AG04449 (cell line): ENCODE measurements at regions not wholly inside any gene's neighbourhood (a gene's known extent, or its start where the extent isn't known, plus 50 kb on each side); places are given as distances from the start of the nearest gene placed in this dataset.
"Not testable (repeated sequence)": the region's sequence is repeated elsewhere in the genome, so short reads cannot be mapped to it uniquely, and the experiment has no call there.

Source experiments
- CTCF ChIA-PET: fragments of 350-600 bp; formaldehyde crosslinking; extraction: SDS; loops from one replicate; lab custom pipeline; 2021; ENCODE audit warnings: antibody characterized with exemption; lab: Yijun Ruan, JAX
- POLR2A ChIA-PET: fragments of 400-600, 350-600 bp; formaldehyde crosslinking; extraction: SDS; loops from one replicate; lab custom pipeline; 2020; ENCODE audit warnings: antibody characterized with exemption, inconsistent platforms; lab: Yijun Ruan, JAX
- DNase-seq: peaks from one replicate; pipeline ENCODE4 v3.0.0-alpha.2; 2010; ENCODE audit warnings: low read depth, low spot score
- H3K4me3 ChIP-seq: 2 replicates; pipeline ENCODE4 v1.5.1; 2011; ENCODE audit warnings: low read depth, mild to moderate bottlenecking, control low read depth, low read length
- TF ChIP-seq, protein P1 (sequence below): IDR thresholded peaks from one replicate; pipeline ENCODE4 v1.5.1; 2011; ENCODE audit warnings: mild to moderate bottlenecking, moderate library complexity, low read length, control low read depth, inconsistent platforms; ENCODE audit not compliant: insufficient read depth; ENCODE audit errors: missing control alignments

DNA sequence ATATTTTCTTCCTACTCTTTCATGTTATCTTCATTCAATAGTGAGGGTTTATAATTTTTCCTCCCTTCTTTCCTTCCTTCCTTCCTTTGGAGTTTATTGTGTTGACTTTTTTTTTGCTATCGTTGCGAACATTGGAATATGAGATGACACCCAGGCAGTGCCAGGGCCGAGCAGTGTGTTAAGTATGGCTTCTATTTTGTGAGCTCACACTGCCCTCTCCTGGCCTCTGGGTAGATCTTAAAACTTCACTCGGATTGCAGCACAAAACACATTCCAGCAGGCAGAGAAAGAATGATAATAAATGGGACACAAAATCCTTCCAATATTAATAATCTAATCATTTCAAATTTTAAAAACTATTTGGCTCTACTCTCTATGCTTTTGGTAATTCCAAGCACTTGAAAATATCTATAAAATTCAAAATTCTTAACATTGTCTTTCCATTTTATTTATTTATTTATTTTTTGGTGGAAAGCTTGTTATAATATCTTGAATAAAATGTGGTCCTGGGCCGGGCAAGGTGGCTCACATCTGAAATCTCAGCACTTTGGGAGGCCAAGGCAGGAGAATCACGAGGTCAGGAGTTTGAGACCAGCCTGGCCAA is 147.4 kb upstream of the OLIG3 start:
- POLR2A ChIA-PET: no interaction called here

DNA sequence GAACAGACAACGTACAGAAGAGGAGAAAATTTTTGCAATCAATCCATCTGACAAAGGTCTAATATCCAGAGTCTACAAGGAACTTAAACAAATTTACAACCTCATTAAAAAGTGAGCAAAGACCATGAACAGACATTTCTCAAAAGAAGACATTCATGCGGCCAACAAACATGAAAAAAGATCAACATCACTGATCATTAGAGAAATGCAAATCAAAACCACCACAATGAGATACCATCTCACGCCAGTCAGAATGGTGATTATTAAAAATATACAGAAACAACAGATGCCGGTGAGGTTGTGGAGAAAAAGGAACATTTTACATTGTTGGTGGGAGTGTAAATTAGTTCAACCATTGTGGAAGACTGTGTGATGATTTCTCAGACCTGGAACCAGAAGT is 149.0 kb upstream of the OLIG3 start:
- DNase-seq, CTCF ChIA-PET, POLR2A ChIA-PET, H3K4me3 ChIP-seq: not testable (repeated sequence)

More for the DNA sequence above, 147.4 kb upstream of the OLIG3 start:
- TF ChIP-seq, protein P1, sequence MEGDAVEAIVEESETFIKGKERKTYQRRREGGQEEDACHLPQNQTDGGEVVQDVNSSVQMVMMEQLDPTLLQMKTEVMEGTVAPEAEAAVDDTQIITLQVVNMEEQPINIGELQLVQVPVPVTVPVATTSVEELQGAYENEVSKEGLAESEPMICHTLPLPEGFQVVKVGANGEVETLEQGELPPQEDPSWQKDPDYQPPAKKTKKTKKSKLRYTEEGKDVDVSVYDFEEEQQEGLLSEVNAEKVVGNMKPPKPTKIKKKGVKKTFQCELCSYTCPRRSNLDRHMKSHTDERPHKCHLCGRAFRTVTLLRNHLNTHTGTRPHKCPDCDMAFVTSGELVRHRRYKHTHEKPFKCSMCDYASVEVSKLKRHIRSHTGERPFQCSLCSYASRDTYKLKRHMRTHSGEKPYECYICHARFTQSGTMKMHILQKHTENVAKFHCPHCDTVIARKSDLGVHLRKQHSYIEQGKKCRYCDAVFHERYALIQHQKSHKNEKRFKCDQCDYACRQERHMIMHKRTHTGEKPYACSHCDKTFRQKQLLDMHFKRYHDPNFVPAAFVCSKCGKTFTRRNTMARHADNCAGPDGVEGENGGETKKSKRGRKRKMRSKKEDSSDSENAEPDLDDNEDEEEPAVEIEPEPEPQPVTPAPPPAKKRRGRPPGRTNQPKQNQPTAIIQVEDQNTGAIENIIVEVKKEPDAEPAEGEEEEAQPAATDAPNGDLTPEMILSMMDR: peak; percentile 67
- CTCF ChIA-PET: interaction anchor here (0.7 to 1.4 kb wide), 16 partner anchors 9 to 849 kb away, joined by 3 to 9 read pairs (median 4); partner anchors contain the start of gene MAP3K5
- H3K4me3 ChIP-seq: no peak overlapping the region
- DNase-seq: no peak

DNA sequence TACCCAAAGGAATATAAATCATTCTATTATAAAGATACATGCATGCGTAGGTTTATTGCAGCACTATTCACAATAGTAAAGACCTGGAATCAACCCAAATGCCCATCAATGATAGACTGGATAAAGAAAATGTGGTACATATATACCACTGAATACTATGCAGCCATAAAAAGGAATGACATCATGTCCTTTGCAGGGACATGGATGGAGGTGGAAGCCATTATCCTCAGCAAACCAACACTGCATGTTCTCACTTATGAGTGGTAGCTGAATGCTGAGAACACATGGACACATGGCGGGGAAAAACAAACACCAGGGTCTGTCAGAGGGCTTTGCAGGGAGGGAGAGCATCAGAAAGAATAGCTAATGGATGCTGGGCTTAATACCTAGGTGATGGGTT is 149.4 kb upstream of the OLIG3 start:
- DNase-seq, CTCF ChIA-PET, POLR2A ChIA-PET, H3K4me3 ChIP-seq: not testable (repeated sequence)

DNA sequence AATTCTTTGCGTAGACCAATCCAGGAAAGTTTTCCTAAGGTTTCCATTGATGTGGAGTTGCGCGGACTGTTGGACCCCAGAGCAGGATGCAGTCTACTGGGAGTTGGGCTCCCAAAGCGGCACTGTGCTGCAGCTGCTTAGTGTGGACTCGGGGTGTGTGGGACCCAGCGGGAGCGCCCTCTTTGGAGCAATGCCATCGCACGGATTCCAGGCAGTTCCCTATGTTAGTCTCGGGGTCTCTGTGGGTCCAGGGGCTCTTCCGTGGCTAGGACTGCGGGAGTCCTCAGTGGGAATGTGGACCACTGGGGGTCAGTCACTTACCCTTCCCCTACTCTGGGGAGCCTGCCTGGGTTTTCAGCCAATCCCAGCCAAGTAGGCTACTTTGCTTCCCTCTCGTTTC is 151.7 kb upstream of the OLIG3 start:
- ChIA-PET CTCF (interaction anchor here (0.9 kb wide), 1 partner anchor 12 kb away, joined by 3 read pairs; no protein-coding TSS in a partner anchor), POLR2A (no interaction called here)
- no peak overlapping the region for H3K4me3 ChIP-seq
- DNase-seq: no peak
- TF ChIP-seq, protein P1: no peak

DNA sequence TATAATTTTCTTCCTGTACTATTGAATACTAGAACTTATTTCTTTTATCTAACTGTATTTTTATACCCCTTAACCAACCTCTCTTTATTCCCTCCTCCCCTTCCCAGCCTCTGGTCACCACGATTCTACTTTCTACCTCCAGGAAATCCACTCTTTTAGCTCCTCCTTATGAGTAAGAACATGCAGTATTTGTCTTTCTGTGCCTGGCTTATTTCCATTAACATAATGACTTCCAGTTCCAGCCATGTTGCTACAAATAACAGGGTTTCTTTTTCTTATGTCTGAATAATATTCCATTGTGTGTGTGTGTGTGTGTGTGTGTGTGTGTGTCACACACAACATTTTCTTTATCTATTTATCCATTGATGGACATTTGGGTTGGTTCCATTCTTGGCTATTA is 152.3 kb upstream of the OLIG3 start:
- POLR2A ChIA-PET: no interaction called here

DNA sequence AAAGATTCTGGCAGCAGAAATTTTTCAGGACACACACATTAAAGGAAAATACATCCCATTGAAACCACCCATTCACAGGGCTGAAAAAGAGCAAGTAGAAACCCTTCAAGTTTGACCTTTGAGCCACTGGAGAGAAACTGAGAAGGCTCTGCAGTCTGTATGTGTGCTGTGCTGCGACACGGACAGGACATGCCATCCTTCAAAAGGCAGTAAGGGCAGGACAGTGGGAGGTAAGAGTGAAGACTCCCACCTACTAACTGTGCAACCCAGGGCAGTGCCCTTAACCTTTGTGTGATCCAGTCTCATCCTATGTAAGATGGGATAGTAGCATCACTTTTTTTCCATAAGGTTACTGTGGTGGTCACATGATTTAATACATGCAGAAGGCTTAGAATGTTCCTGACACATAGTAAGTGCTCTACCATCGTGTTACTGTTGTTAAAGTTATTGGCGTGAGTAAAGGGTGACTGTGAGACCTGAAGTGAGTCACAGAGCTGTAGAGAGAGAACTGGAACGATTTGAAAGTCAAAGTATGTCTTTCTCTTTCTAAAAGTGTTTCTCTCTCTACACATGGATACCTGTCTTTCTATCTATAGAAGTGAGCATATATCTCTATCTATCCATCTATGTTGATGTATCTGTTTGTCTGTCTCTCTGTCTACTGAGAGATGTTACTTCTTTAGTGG is 153.7 kb upstream of the OLIG3 start:
- POLR2A ChIA-PET: no interaction called here
- H3K4me3 ChIP-seq: no peak overlapping the region
- CTCF ChIA-PET: no interaction called here

More for the DNA sequence above, 152.3 kb upstream of the OLIG3 start:
- H3K4me3 ChIP-seq: no peak overlapping the region
- CTCF ChIA-PET: interaction anchor here (0.9 kb wide), 1 partner anchor 11 kb away, joined by 3 read pairs; no protein-coding TSS in a partner anchor
- TF ChIP-seq, protein P1: no peak
- no peak for DNase-seq

DNA sequence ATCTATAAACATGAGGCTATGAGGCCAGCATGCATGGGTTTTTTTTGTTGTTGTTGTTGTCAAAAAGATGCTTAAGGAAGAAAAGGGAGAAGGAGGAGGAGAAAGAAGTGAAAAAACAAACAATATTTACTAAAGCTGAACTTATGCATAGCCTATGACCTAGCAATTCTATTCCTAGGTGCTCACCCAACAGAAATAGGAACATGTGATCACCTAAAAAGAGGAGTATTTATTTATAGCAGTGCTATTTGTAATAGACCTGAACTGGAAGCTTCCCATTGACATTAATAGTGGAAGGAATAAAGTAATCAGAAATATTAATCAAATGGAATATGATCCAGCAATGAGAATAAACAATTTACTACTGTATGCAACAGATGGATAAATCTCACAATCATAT is 156.5 kb upstream of the OLIG3 start:
- ChIA-PET CTCF (interaction anchor here (1.3 kb wide), 1 partner anchor 9 kb away, joined by 6 read pairs; no protein-coding TSS in a partner anchor), POLR2A (no interaction called here)
- TF ChIP-seq, protein P1: no peak
- DNase-seq: no peak
- no peak overlapping the region for H3K4me3 ChIP-seq

More for the DNA sequence above, 153.7 kb upstream of the OLIG3 start:
- TF ChIP-seq, protein P1: no peak
- DNase-seq: no peak
